ENCODE measurements at regions not wholly inside any gene's neighbourhood (a gene's known extent, or its start where the extent isn't known, plus 50 kb on each side); places are given as distances from the start of the nearest gene placed in this dataset.

GRCh38 chr15:79172032-79172481, 81.5 kb upstream of the RASGRF1 start (continued):
- no peak for TF ChIP-seq HDAC3 (IDR thresholded peaks at IDR 0.05; ENCODE audit: borderline replicate concordance, partially characterized antibody)
- TF ChIP-seq ZNF311 (CRISPR knock-in tag; IDR thresholded peaks at IDR 0.05) = no peak

GRCh38 chr15:79171320-79172031, 80.9 kb upstream of the RASGRF1 start:
- H3K27me3 ChIP-seq (ENCODE audit: control insufficient read depth in 2 of 2, insufficient read depth in 2 of 2, low read length in 2 of 2) = peaks cover 0 to 25% of the 10 kb centered on the region in 2 experiments; a peak in 4 of 5 replicates
- no peaks in the 10 kb centered on the region for H3K79me2 ChIP-seq (ENCODE audit: control insufficient read depth, insufficient read depth, low read length)
- ATAC-seq = no peak
- no peak overlapping the region for H3K4me2 ChIP-seq (ENCODE audit: insufficient read depth, low read length)
- no peak overlapping the region for H3K4me3 ChIP-seq
- ChIA-PET POLR2A (no interaction called here), CTCF (ENCODE audit: low intra/inter-chr PET ratio) (no interaction called here)
- BruUV-seq (replicated peaks) = no TSS peak
- H2AFZ ChIP-seq (ENCODE audit: low read depth, low read length) = no peak overlapping the region
- H3K27ac ChIP-seq (ENCODE audit: extremely low read depth, low read depth, low read length) = no peak overlapping the region
- WGBS (ENCODE audit: insufficient coverage, low coverage, missing lambda C conversion rate) = 16% methylated on average over 11 of the region's 11 CpGs
- no peaks in the 10 kb centered on the region for H3K9me3 ChIP-seq (replicated peaks; ENCODE audit: control insufficient read depth, insufficient read depth, low read depth, low read length)
- no peaks in the 10 kb centered on the region for H3K36me3 ChIP-seq (ENCODE audit: control insufficient read depth, insufficient read depth, low read length)
- H3K9me1 ChIP-seq (ENCODE audit: control insufficient read depth, insufficient read depth, low read length) = no peaks in the 10 kb centered on the region
- H4K20me1 ChIP-seq (replicated peaks; ENCODE audit: control insufficient read depth, insufficient read depth, low read length) = no peaks in the 10 kb centered on the region
- intact Hi-C loops (cut with micrococcal nuclease) = no loop called here
- FAIRE-seq = no peak
- in situ Hi-C loops (cut with MboI) = no loop called here
- H3K9ac ChIP-seq (ENCODE audit: insufficient read depth in 1 of 2, low read depth in 2 of 2, low read length in 2 of 2) = no peak overlapping the region
- no peak for DNase-seq (ENCODE audit: extremely low read depth in 1 of 4, low spot score in 3 of 4)
- peaks cover 3 to 5% of the 10 kb centered on the region in 2 experiments; a peak in 2 of 5 replicates for H3K4me1 ChIP-seq (replicated peaks in 1 of 2; ENCODE audit: control insufficient read depth in 2 of 2, insufficient read depth in 2 of 2, low read length in 2 of 2)
- TF ChIP-seq COPS2 (conservative IDR thresholded peaks at IDR 0.05) (no peak), ATF3 (IDR thresholded peaks at IDR 0.05) (peak; percentile 41; the same call in 1 of the 2 replicates), ATF3 (CRISPR knock-in tag; conservative IDR thresholded peaks at IDR 0.05) (no peak), ESRRB (CRISPR knock-in tag; IDR thresholded peaks at IDR 0.05; ENCODE audit: borderline replicate concordance) (no peak), ZNF197 (CRISPR knock-in tag; IDR thresholded peaks at IDR 0.05; ENCODE audit: low read depth) (no peak), HES1 (IDR thresholded peaks at IDR 0.05; ENCODE audit: low read depth) (no peak), ZEB2 (IDR thresholded peaks at IDR 0.05) (no peak), PRDM10 (IDR thresholded peaks at IDR 0.05; ENCODE audit: partially characterized antibody) (peak; percentile 36), LCOR (CRISPR knock-in tag; IDR thresholded peaks at IDR 0.05) (no peak), EWSR1 (IDR thresholded peaks at IDR 0.05; ENCODE audit: borderline replicate concordance, low read depth, partially characterized antibody) (no peak), ZC3H8 (IDR thresholded peaks at IDR 0.05) (no peak), BRD4 (IDR thresholded peaks at IDR 0.05) (no peak), DACH1 (IDR thresholded peaks at IDR 0.05; ENCODE audit: partially characterized antibody) (no peak), XRCC3 (IDR thresholded peaks at IDR 0.05) (no peak), FOXA3 (CRISPR knock-in tag; conservative IDR thresholded peaks at IDR 0.05 in 1 of 2, IDR thresholded peaks at IDR 0.05 in 1 of 2) (no peak)
